B cell (primary cell): ENCODE measurements at regions not wholly inside any gene's neighbourhood (a gene's known extent, or its start where the extent isn't known, plus 50 kb on each side); places are given as distances from the start of the nearest gene placed in this dataset.

ENCODE experiments used
- ATAC-seq: fragments of 200-7000 bp; cut with Tn5 transposase; one replicate; pipeline ENCODE4 v1.10.0; 2021; ENCODE audit warnings: low read depth, mild to moderate bottlenecking, moderate number of reproducible peaks, moderate library complexity
- CTCF ChIA-PET: fragments of 350-600 bp; sonication (Branson Sonifier 250); formaldehyde crosslinking; loops from one replicate; lab custom pipeline; 2021; ENCODE audit warnings: antibody characterized with exemption, inconsistent platforms; lab: Charles Lee
- POLR2A ChIA-PET: fragments of 350-600 bp; sonication (Branson Sonifier 250); formaldehyde crosslinking; loops from one replicate; lab custom pipeline; 2021; ENCODE audit warnings: antibody characterized with exemption; lab: Charles Lee
- DNase-seq: peaks from one replicate; pipeline ENCODE4 v3.0.0; 2013
- H2AFZ ChIP-seq: 2 replicates; pipeline ENCODE4 v1.6.1; 2012; ENCODE audit warnings: mild to moderate bottlenecking, low read depth, low read length; ENCODE audit not compliant: insufficient read depth, poor library complexity, severe bottlenecking
- H3K27ac ChIP-seq, 2 donors: 1 replicate in 1 of 2; 2 replicates in 1 of 2; pipeline ENCODE4 v1.5.1; 2012 to 2013; ENCODE audit warnings: low read length in 2 of 2, mild to moderate bottlenecking in 2 of 2, moderate library complexity in 1 of 2
- H3K27me3 ChIP-seq, 4 experiments: fragments of 200-600 bp in 1 of 4; sonication (generic) in 1 of 4; replicated peaks in 1 of 4; 1 replicate in 2 of 4; 2 replicates in 2 of 4; pipeline versions ENCODE4 v1.6.1 to v1.7.0; 2013 to 2016; ENCODE audit warnings: low read length in 3 of 4, mild to moderate bottlenecking in 2 of 4, mixed read lengths in 1 of 4, moderate library complexity in 1 of 4; ENCODE audit not compliant: insufficient read depth in 4 of 4, control insufficient read depth in 3 of 4; ENCODE audit errors: control extremely low read depth in 1 of 4
- H3K36me3 ChIP-seq, 2 experiments: replicated peaks in 1 of 2; 1 replicate in 1 of 2; 2 replicates in 1 of 2; pipeline versions ENCODE4 v1.6.1 to v1.7.1; 2013; ENCODE audit warnings: low read length in 1 of 2; ENCODE audit not compliant: insufficient read depth in 2 of 2, control insufficient read depth in 1 of 2; ENCODE audit errors: control extremely low read depth in 1 of 2, extremely low read depth in 1 of 2
- H3K4me1 ChIP-seq, 2 donors: fragments of 200-600 bp in 1 of 2; sonication (generic) in 1 of 2; 1 replicate in 1 of 2; 2 replicates in 1 of 2; pipeline versions ENCODE4 v1.5.1 to v1.6.1; 2013 to 2017; ENCODE audit warnings: low read length in 2 of 2; ENCODE audit not compliant: control insufficient read depth in 2 of 2, insufficient read depth in 2 of 2
- H3K4me2 ChIP-seq: replicated peaks from 2 replicates; pipeline ENCODE3; 2012; ENCODE audit warnings: mild to moderate bottlenecking, low read depth, low read length; ENCODE audit not compliant: poor library complexity, severe bottlenecking
- H3K4me3 ChIP-seq, 5 experiments: fragments of 200-600 bp in 1 of 5; sonication (generic) in 1 of 5; 1 replicate in 3 of 5; 2 replicates in 2 of 5; pipeline versions ENCODE4 v1.5.1 to v1.7.0; 2011 to 2016; ENCODE audit warnings: low read length in 4 of 5, mild to moderate bottlenecking in 4 of 5, low read depth in 2 of 5, control low read depth in 1 of 5, moderate library complexity in 1 of 5; ENCODE audit not compliant: insufficient read depth in 1 of 5; ENCODE audit errors: control extremely low read depth in 1 of 5, extremely low read depth in 1 of 5
- H3K79me2 ChIP-seq: fragments of 200-600 bp; sonication (generic); one replicate; pipeline ENCODE4 v1.6.0; 2016; ENCODE audit warnings: low read length; ENCODE audit not compliant: control insufficient read depth, insufficient read depth
- H3K9ac ChIP-seq: fragments of 200-600 bp; sonication (generic); 2 replicates; pipeline ENCODE4 v1.6.1; 2017; ENCODE audit warnings: mild to moderate bottlenecking, low read length, moderate library complexity
- H3K9me3 ChIP-seq, 3 donors: one replicate each; pipeline versions ENCODE4 v1.6.1 to v1.7.1; 2013; ENCODE audit warnings: low read length in 2 of 3; ENCODE audit not compliant: control insufficient read depth in 2 of 3, insufficient read depth in 1 of 3; ENCODE audit errors: control extremely low read depth in 1 of 3
- H4K20me1 ChIP-seq: 2 replicates; pipeline ENCODE4 v1.6.0; 2012; ENCODE audit warnings: mild to moderate bottlenecking, low read length; ENCODE audit not compliant: insufficient read depth, control insufficient read depth, poor library complexity, severe bottlenecking
- H3K27ac Mint-ChIP-seq: one replicate; pipeline ENCODE4 v1.8.0; 2021; ENCODE audit warnings: mixed read lengths
- H3K27me3 Mint-ChIP-seq: one replicate; pipeline ENCODE4 v1.8.0; 2021; ENCODE audit warnings: mixed read lengths
- H3K4me1 Mint-ChIP-seq: one replicate; pipeline ENCODE4 v1.8.0; 2021; ENCODE audit warnings: mixed read lengths
- H3K4me3 Mint-ChIP-seq: one replicate; pipeline ENCODE4 v1.8.0; 2021; ENCODE audit warnings: mixed read lengths
- H3K9me3 Mint-ChIP-seq: one replicate; pipeline ENCODE4 v1.8.0; 2022; ENCODE audit warnings: mixed read lengths; ENCODE audit not compliant: insufficient read depth
- CTCF ChIP-seq: fragments of 200-600 bp; IDR thresholded peaks from one replicate; pipeline ENCODE4 v1.8.0; 2022; ENCODE audit warnings: antibody characterized with exemption, mild to moderate bottlenecking
- EZH2 ChIP-seq: IDR thresholded peaks from 2 replicates; pipeline ENCODE4 v1.6.1; 2012; ENCODE audit warnings: borderline replicate concordance, low read depth, mild to moderate bottlenecking, moderate library complexity, low read length; ENCODE audit not compliant: insufficient read depth, poor library complexity, severe bottlenecking
- WGBS: methylation state at CpG from one replicate; pipeline ENCODE4 v1.1.5; 2013; ENCODE audit warnings: missing lambda C conversion rate; ENCODE audit not compliant: insufficient coverage; 5-methylcytosine and 5-hydroxymethylcytosine counted together
- intact Hi-C: fragments of 100-400 bp; cut with micrococcal nuclease; formaldehyde crosslinking; loops from one replicate; pipeline ENCODE4 v1.10.0; 2022

- H3K4me3 ChIP-seq: no peak overlapping the region
- H3K4me1 ChIP-seq: no peaks in the 10 kb centered on the region
- Mint-ChIP-seq H3K27me3 (no peaks in the 10 kb centered on the region), H3K4me1 (no peaks in the 10 kb centered on the region), H3K27ac (no peak overlapping the region), H3K4me3 (no peak overlapping the region), H3K9me3 (no peaks in the 10 kb centered on the region)
- no peaks in the 10 kb centered on the region for H3K27me3 ChIP-seq
- POLR2A ChIA-PET: no interaction called here
- intact Hi-C loops: no loop called here
- H3K27ac ChIP-seq: no peak overlapping the region
- TF ChIP-seq EZH2 (no peak), CTCF (no peak)
- H2AFZ ChIP-seq: no peak overlapping the region
- H3K4me2 ChIP-seq: no peak overlapping the region
- H4K20me1 ChIP-seq: no peaks in the 10 kb centered on the region
- H3K79me2 ChIP-seq: no peaks in the 10 kb centered on the region
- H3K36me3 ChIP-seq: no peaks in the 10 kb centered on the region
- no peak for ATAC-seq
- CTCF ChIA-PET: no interaction called here
- no peaks in the 10 kb centered on the region for H3K9me3 ChIP-seq
- DNase-seq: no peak
- no peak overlapping the region for H3K9ac ChIP-seq
Observed at GRCh38 chr13:60689571-60689970, 292.6 kb downstream of the TDRD3 start.

- intact Hi-C loops: no loop called here
- H3K27ac Mint-ChIP-seq: no peak overlapping the region
- ChIA-PET POLR2A (no interaction called here), CTCF (no interaction called here)
- H3K9me3 ChIP-seq: no peaks in the 10 kb centered on the region
- DNase-seq (no peak), ATAC-seq (no peak)
- H3K9ac ChIP-seq: no peak overlapping the region
- no peak overlapping the region for H3K4me3 ChIP-seq
- H3K4me1 ChIP-seq: no peaks in the 10 kb centered on the region
- H3K9me3 Mint-ChIP-seq: no peaks in the 10 kb centered on the region
- H3K79me2 ChIP-seq: no peaks in the 10 kb centered on the region
- H3K4me3 Mint-ChIP-seq: no peak overlapping the region
- no peaks in the 10 kb centered on the region for H3K27me3 ChIP-seq
- no CpG with 5 or more reads among the region's 3 CpGs for whole genome bisulfite sequencing
- H3K4me1 Mint-ChIP-seq: no peaks in the 10 kb centered on the region
- no peak overlapping the region for H3K4me2 ChIP-seq
- no peaks in the 10 kb centered on the region for H3K36me3 ChIP-seq
- H3K27ac ChIP-seq: no peak overlapping the region
- no peak overlapping the region for H2AFZ ChIP-seq
- TF ChIP-seq CTCF (no peak), EZH2 (no peak)
- no peaks in the 10 kb centered on the region for H3K27me3 Mint-ChIP-seq
- no peaks in the 10 kb centered on the region for H4K20me1 ChIP-seq
Observed at GRCh38 chr13:60689076-60689475, 292.1 kb downstream of the TDRD3 start.
